GM19023 (cell line): ENCODE measurements at regions not wholly inside any gene's neighbourhood (a gene's known extent, or its start where the extent isn't known, plus 50 kb on each side); places are given as distances from the start of the nearest gene placed in this dataset.

Experiments used
- ATAC-seq: cut with Tn5 transposase; IDR thresholded peaks from one replicate; pipeline ENCODE4 v1.9.1; 2021; ENCODE audit warnings: mild to moderate bottlenecking, moderate library complexity; ENCODE audit not compliant: unreplicated experiment

- ATAC-seq, result no peak
Measured at GRCh38 chr6:28695715-28696114, 170.0 kb downstream of the GPX5 start.

GRCh38 chr6:28696167-28696566, 170.5 kb downstream of the GPX5 start:
- no peak for ATAC-seq

- ATAC-seq, result no peak
Measured at GRCh38 chr6:28696682-28697081, 171.0 kb downstream of the GPX5 start.

GRCh38 chr6:28707387-28708282, 182.0 kb downstream of the GPX5 start:
- no peak for ATAC-seq

- no peak for ATAC-seq
Measured at GRCh38 chr6:28709478-28710349, 184.0 kb downstream of the GPX5 start.

- no peak for ATAC-seq
Measured at GRCh38 chr6:28710466-28711191, 184.9 kb downstream of the GPX5 start.

GRCh38 chr6:28711325-28711724, 185.6 kb downstream of the GPX5 start:
- ATAC-seq, result no peak

- no peak for ATAC-seq
Measured at GRCh38 chr6:28711788-28712341, 186.2 kb downstream of the GPX5 start.

GRCh38 chr6:28712982-28713381, 187.3 kb downstream of the GPX5 start:
- ATAC-seq, result no peak

- ATAC-seq, result no peak
Measured at GRCh38 chr6:28719275-28719940, 193.7 kb downstream of the GPX5 start.

GRCh38 chr6:28720357-28721231, 194.9 kb downstream of the GPX5 start:
- no peak for ATAC-seq

GRCh38 chr6:28721372-28721771, 195.7 kb downstream of the GPX5 start:
- no peak for ATAC-seq

GRCh38 chr6:28724395-28724794, 198.7 kb downstream of the GPX5 start:
- ATAC-seq, result no peak

GRCh38 chr6:28725274-28725809, 198.4 kb downstream of the TRIM27 start:
- no peak for ATAC-seq

GRCh38 chr6:28725890-28726348, 197.9 kb downstream of the TRIM27 start:
- ATAC-seq, result no peak

- ATAC-seq, result no peak
Measured at GRCh38 chr6:28726569-28727309, 197.0 kb downstream of the TRIM27 start.

- ATAC-seq, result no peak
Measured at GRCh38 chr6:28727559-28728211, 196.1 kb downstream of the TRIM27 start.
